ENCODE measurements at regions not wholly inside any gene's neighbourhood (a gene's known extent, or its start where the extent isn't known, plus 50 kb on each side); places are given as distances from the start of the nearest gene placed in this dataset.
"Not testable (repeated sequence)": the region's sequence is repeated elsewhere in the genome, so short reads cannot be mapped to it uniquely, and the experiment has no call there.

DNA sequence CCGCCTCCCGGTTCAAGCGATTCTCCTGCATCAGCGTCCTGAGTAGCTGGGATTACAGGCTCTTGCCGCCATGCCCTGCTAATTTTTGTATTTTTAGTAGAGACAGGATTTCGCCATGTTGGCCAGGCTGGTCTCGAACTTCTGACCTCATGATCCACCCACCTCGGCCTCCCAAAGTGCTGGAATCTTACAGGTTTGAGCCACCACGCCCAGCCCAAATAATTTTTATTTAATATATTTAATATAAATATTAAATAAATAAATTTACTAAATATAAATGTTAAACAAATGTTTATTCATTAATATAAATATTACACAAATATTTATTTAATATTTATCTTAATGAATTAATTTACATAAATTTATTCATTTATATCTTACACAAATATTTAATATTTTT, 120.2 kb downstream of the SHOX start:
- Histone ChIP-seq H3K9ac (ENCODE audit: low read length in 5 of 5) (no peak overlapping the region), H3K36me3 (ENCODE audit: control insufficient read depth in 5 of 5, insufficient read depth in 5 of 5, low read length in 5 of 5) (no peaks in the 10 kb centered on the region), H3K9me3 (ENCODE audit: control insufficient read depth in 5 of 5, low read length in 5 of 5) (peaks cover 0 to 3% (median 0%) of the 10 kb centered on the region in 5 donors), H3K4me1 (ENCODE audit: control insufficient read depth in 5 of 5, insufficient read depth in 5 of 5, low read length in 5 of 5) (peaks cover 0 to 2% (median 0%) of the 10 kb centered on the region in 5 donors), H3K4me3 (ENCODE audit: low read depth in 1 of 5, low read length in 5 of 5) (no peak overlapping the region), H3K27me3 (ENCODE audit: control insufficient read depth in 5 of 5, insufficient read depth in 4 of 5, low read length in 5 of 5) (peaks cover 0 to 3% (median 0%) of the 10 kb centered on the region in 5 donors), H3K27ac (ENCODE audit: low read depth, low read length) (no peak overlapping the region)

DNA sequence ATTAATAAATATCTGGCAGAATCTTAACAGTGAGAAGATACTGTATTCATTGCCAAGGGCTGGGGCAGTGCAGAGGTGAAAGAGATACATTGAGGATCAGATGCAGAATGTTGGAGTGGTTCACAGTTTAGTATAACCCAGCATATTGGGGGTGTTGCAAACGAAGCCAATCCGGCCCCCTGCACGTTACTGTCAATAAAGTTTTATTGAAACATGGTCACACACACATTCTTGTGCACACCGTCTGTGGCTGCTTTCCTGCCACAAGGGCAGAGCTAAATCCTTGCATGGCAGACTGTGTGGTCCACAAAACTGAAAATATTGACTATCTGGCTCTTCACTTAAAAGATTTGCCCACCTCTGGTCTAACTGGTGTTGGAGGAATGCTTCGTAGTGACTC, 119.7 kb downstream of the SHOX start:
- peaks cover 0 to 3% (median 0%) of the 10 kb centered on the region in 5 donors for H3K27me3 ChIP-seq (ENCODE audit: control insufficient read depth in 5 of 5, insufficient read depth in 4 of 5, low read length in 5 of 5)
- H3K9ac ChIP-seq (ENCODE audit: low read length in 5 of 5), result no peak overlapping the region
- peaks cover 0 to 7% (median 0%) of the 10 kb centered on the region in 5 donors for H3K9me3 ChIP-seq (ENCODE audit: control insufficient read depth in 5 of 5, low read length in 5 of 5)
- H3K36me3 ChIP-seq (ENCODE audit: control insufficient read depth in 5 of 5, insufficient read depth in 5 of 5, low read length in 5 of 5), result no peaks in the 10 kb centered on the region
- H3K27ac ChIP-seq (ENCODE audit: low read depth, low read length), result no peak overlapping the region
- no peak overlapping the region for H3K4me3 ChIP-seq (ENCODE audit: low read depth in 1 of 5, low read length in 5 of 5)
- H3K4me1 ChIP-seq (ENCODE audit: control insufficient read depth in 5 of 5, insufficient read depth in 5 of 5, low read length in 5 of 5), result peaks cover 0 to 2% (median 0%) of the 10 kb centered on the region in 5 donors

DNA sequence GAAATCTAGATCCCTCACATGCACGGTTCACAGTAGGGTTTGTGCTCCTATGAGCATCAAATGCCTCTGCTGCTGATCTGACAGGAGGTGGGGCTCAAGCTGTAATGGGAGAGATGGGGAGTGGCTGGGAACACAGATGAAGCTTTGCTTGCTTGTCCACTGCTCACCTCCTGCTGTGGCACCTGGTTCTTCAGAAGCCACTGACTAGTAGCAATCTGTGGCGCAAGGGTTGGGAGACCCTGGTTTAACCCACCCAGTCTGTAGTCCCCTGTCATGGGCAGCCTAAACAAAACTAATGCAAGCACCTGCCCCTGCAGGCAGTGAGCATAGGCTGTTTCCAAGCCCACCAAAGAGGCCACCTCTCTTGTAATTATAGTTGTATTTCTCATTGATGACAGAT, 116.6 kb downstream of the SHOX start:
- no peak overlapping the region for H3K9ac ChIP-seq (ENCODE audit: low read length in 5 of 5)

DNA sequence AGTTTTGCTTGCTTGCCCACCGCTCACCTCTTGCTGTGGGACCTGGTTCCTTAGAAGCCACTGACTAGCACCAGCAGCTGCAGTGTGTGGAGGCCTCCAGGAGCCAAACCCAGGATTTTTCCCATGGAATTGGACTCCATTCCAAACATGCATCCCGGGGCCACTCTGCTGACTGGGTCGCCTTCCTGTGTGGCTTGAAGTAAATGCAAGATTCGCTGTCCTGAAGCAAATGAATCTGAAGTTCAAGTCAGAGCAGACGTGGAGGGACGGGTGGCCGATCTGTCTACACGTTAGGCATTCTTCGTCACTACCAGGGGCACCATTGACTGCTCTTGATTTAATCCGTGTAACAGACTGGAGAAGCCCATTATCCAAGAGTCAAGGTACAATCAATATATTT, 109.0 kb downstream of the SHOX start:
- Histone ChIP-seq H3K27ac (ENCODE audit: low read depth, low read length) (no peak overlapping the region), H3K27me3 (ENCODE audit: control insufficient read depth in 5 of 5, insufficient read depth in 4 of 5, low read length in 5 of 5) (peaks cover 0 to 16% (median 2%) of the 10 kb centered on the region in 5 donors), H3K36me3 (ENCODE audit: control insufficient read depth in 5 of 5, insufficient read depth in 5 of 5, low read length in 5 of 5) (no peaks in the 10 kb centered on the region), H3K4me1 (ENCODE audit: control insufficient read depth in 5 of 5, insufficient read depth in 5 of 5, low read length in 5 of 5) (no peaks in the 10 kb centered on the region), H3K9ac (ENCODE audit: low read length in 5 of 5) (no peak overlapping the region), H3K9me3 (ENCODE audit: control insufficient read depth in 5 of 5, low read length in 5 of 5) (peaks cover 0 to 12% (median 4%) of the 10 kb centered on the region in 5 donors), H3K4me3 (ENCODE audit: low read depth in 1 of 5, low read length in 5 of 5) (no peak overlapping the region)

More for the DNA sequence above, 116.6 kb downstream of the SHOX start:
- H3K36me3 ChIP-seq (ENCODE audit: control insufficient read depth in 5 of 5, insufficient read depth in 5 of 5, low read length in 5 of 5), result no peaks in the 10 kb centered on the region
- H3K4me1 ChIP-seq (ENCODE audit: control insufficient read depth in 5 of 5, insufficient read depth in 5 of 5, low read length in 5 of 5), result no peaks in the 10 kb centered on the region
- no peak overlapping the region for H3K4me3 ChIP-seq (ENCODE audit: low read depth in 1 of 5, low read length in 5 of 5)
- H3K9me3 ChIP-seq (ENCODE audit: control insufficient read depth in 5 of 5, low read length in 5 of 5), result peaks cover 0 to 7% (median 2%) of the 10 kb centered on the region in 5 donors
- no peak overlapping the region for H3K27ac ChIP-seq (ENCODE audit: low read depth, low read length)
- H3K27me3 ChIP-seq (ENCODE audit: control insufficient read depth in 5 of 5, insufficient read depth in 4 of 5, low read length in 5 of 5), result peaks cover 0 to 3% (median 0%) of the 10 kb centered on the region in 5 donors

DNA sequence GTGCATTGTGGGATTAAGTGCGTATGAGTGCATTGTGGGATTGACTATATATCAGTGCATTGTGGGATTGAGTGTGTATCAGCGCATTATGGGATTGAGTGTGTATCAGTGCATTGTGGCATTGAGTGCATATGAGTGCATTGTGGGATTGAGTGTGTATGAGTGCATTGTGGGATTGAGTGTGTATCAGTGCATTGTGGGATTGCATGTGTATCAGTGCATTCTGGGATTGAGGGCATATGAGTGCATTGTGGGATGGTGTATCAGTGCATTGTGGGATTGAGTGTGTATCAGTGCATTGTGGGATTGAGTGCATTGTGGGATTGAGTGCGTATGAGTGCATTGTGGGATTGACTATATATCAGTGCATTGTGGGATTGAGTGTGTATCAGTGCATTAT, 106.4 kb downstream of the SHOX start:
- peaks cover 0 to 12% (median 4%) of the 10 kb centered on the region in 5 donors for H3K9me3 ChIP-seq (ENCODE audit: control insufficient read depth in 5 of 5, low read length in 5 of 5)
- H3K36me3 ChIP-seq (ENCODE audit: control insufficient read depth in 5 of 5, insufficient read depth in 5 of 5, low read length in 5 of 5); H3K9ac ChIP-seq (ENCODE audit: low read length in 5 of 5); H3K27ac ChIP-seq (ENCODE audit: low read depth, low read length); H3K4me3 ChIP-seq (ENCODE audit: low read depth in 1 of 5, low read length in 5 of 5); H3K4me1 ChIP-seq (ENCODE audit: control insufficient read depth in 5 of 5, insufficient read depth in 5 of 5, low read length in 5 of 5): not testable (repeated sequence)
- H3K27me3 ChIP-seq (ENCODE audit: control insufficient read depth in 5 of 5, insufficient read depth in 4 of 5, low read length in 5 of 5), result peaks cover 0 to 16% (median 2%) of the 10 kb centered on the region in 5 donors

DNA sequence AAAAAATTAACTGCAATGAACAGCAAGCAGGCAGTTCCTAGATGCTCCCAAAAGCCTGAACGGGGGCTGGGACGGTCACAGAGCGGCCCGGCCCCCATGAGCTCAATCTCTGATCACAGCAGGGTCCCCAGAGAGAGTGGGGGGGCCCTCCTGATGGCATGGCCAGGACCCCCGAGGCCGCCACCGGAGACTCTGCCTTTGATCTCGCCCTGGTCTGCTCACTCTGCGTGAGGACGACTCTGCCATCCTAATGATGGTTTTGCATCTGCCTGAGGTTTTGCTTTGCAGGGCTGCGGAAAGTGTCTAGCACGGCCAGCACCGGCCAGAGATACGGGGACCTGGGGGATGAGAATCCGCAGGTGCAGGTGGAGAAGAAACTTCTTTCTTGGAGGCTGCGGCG, 103.8 kb downstream of the SHOX start:
- peaks cover 0 to 8% (median 4%) of the 10 kb centered on the region in 5 donors for H3K9me3 ChIP-seq (ENCODE audit: control insufficient read depth in 5 of 5, low read length in 5 of 5)
- peaks cover 0 to 16% (median 2%) of the 10 kb centered on the region in 5 donors for H3K27me3 ChIP-seq (ENCODE audit: control insufficient read depth in 5 of 5, insufficient read depth in 4 of 5, low read length in 5 of 5)
- H3K36me3 ChIP-seq (ENCODE audit: control insufficient read depth in 5 of 5, insufficient read depth in 5 of 5, low read length in 5 of 5), result no peaks in the 10 kb centered on the region
- H3K4me3 ChIP-seq (ENCODE audit: low read depth in 1 of 5, low read length in 5 of 5), result no peak overlapping the region
- H3K4me1 ChIP-seq (ENCODE audit: control insufficient read depth in 5 of 5, insufficient read depth in 5 of 5, low read length in 5 of 5), result no peaks in the 10 kb centered on the region
- H3K9ac ChIP-seq (ENCODE audit: low read length in 5 of 5), result no peak overlapping the region
- no peak overlapping the region for H3K27ac ChIP-seq (ENCODE audit: low read depth, low read length)

DNA sequence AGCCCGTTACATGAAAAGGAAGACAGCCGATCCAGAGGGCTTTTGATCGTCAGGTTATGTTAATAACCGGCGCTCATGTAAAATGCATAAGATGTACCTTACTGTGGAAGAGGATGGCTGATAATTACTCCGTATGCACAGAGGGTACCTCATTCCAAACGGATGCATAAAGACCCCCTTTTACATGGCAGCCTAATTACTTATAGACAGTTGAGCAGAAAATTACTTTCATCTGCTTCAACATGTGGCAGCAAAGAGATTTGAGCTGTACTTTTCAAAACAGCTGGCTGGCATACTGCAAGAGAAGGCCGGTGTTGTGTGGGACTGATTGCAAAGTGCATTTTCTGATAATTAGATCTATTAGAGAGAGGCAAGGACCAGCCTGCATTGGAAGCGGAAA, 103.4 kb downstream of the SHOX start:
- H3K9me3 ChIP-seq (ENCODE audit: control insufficient read depth in 5 of 5, low read length in 5 of 5), result peaks cover 0 to 8% (median 4%) of the 10 kb centered on the region in 5 donors
- H3K27me3 ChIP-seq (ENCODE audit: control insufficient read depth in 5 of 5, insufficient read depth in 4 of 5, low read length in 5 of 5), result peaks cover 0 to 16% (median 2%) of the 10 kb centered on the region in 5 donors
- H3K9ac ChIP-seq (ENCODE audit: low read length in 5 of 5), result no peak overlapping the region
- H3K4me3 ChIP-seq (ENCODE audit: low read depth in 1 of 5, low read length in 5 of 5), result no peak overlapping the region
- no peak overlapping the region for H3K27ac ChIP-seq (ENCODE audit: low read depth, low read length)
- H3K4me1 ChIP-seq (ENCODE audit: control insufficient read depth in 5 of 5, insufficient read depth in 5 of 5, low read length in 5 of 5), result no peaks in the 10 kb centered on the region
- H3K36me3 ChIP-seq (ENCODE audit: control insufficient read depth in 5 of 5, insufficient read depth in 5 of 5, low read length in 5 of 5), result no peaks in the 10 kb centered on the region

DNA sequence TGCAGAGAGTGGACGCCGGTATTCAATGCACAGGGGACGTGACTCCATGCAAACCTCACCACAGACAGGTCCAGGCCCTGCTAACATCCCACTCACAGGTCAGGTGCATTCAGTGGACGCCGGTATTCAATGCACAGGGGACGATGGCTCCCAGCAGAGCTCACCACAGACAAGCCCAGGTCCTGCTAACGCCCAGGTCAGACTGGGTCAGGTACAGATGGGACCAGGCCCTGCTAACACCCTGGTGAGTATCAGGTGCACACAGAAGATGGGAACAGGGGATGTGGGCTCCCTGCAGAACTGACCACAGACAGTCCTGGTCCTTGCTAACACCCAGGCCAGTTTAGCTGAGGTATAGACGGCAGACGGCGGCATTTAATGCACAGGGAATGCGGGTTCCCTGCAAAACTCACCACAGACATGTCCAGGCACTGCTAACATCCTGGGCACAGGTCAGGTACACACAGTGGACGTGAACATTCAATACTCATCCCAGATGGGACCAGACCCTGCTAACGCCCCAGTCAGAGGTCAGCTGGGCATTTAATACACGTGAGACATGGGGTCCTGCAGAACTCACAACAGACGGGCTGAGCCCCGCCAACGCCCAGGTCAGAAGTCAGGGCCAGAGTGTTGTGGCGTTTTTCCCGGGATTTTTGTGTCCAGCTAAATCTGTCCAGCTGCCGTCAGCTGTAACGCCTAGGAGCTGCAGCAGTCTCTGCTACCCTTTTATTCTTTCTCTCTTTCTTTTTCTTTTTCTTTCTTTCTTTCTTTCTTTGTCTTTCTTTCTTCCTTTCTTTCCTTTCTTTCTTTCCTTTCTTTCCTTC, 99.2 kb downstream of the SHOX start:
- H3K4me1 ChIP-seq (ENCODE audit: control insufficient read depth in 5 of 5, insufficient read depth in 5 of 5, low read length in 5 of 5), result no peaks in the 10 kb centered on the region
- no peaks in the 10 kb centered on the region for H3K9me3 ChIP-seq (ENCODE audit: control insufficient read depth in 5 of 5, low read length in 5 of 5)
- no peak overlapping the region for H3K9ac ChIP-seq (ENCODE audit: low read length in 5 of 5)
- no peak overlapping the region for H3K4me3 ChIP-seq (ENCODE audit: low read depth in 1 of 5, low read length in 5 of 5)
- H3K27ac ChIP-seq (ENCODE audit: low read depth, low read length), result no peak overlapping the region
- H3K36me3 ChIP-seq (ENCODE audit: control insufficient read depth in 5 of 5, insufficient read depth in 5 of 5, low read length in 5 of 5), result no peaks in the 10 kb centered on the region
- no peaks in the 10 kb centered on the region for H3K27me3 ChIP-seq (ENCODE audit: control insufficient read depth in 5 of 5, insufficient read depth in 4 of 5, low read length in 5 of 5)

DNA sequence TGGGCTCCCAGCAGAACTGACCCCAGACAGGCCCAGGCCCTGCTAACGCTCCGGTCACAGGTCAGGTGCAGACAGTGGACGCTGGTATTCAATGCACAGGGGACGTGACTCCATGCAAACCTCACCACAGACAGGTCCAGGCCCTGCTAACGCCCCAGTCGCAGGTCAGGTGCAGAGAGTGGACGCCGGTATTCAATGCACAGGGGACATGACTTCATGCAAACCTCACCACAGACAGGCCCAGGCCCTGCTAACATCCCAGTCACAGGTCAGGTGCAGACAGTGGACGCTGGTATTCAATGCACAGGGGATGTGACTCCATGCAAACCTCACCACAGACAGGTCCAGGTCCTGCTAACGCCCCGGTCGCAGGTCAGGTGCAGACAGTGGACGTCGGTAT, 98.5 kb downstream of the SHOX start:
- H3K27ac ChIP-seq (ENCODE audit: low read depth, low read length); H3K4me1 ChIP-seq (ENCODE audit: control insufficient read depth in 5 of 5, insufficient read depth in 5 of 5, low read length in 5 of 5); H3K27me3 ChIP-seq (ENCODE audit: control insufficient read depth in 5 of 5, insufficient read depth in 4 of 5, low read length in 5 of 5); H3K9me3 ChIP-seq (ENCODE audit: control insufficient read depth in 5 of 5, low read length in 5 of 5); H3K36me3 ChIP-seq (ENCODE audit: control insufficient read depth in 5 of 5, insufficient read depth in 5 of 5, low read length in 5 of 5); H3K4me3 ChIP-seq (ENCODE audit: low read depth in 1 of 5, low read length in 5 of 5); H3K9ac ChIP-seq (ENCODE audit: low read length in 5 of 5): not testable (repeated sequence)

DNA sequence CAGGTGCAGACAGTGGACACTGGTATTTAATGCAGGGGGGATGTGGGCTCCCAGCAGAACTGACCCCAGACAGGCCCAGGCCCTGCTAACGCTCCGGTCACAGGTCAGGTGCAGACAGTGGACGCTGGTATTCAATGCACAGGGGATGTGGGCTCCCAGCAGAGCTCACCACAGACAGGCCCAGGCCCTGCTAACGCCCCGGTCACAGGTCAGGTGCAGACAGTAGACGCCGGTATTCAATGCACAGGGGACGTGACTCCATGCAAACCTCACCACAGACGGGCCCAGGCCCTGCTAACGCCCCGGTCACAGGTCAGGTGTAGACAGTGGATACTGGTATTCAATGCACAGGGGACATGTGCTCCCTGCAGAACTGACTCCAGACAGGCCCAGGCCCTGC, 98.0 kb downstream of the SHOX start:
- H3K36me3 ChIP-seq (ENCODE audit: control insufficient read depth in 5 of 5, insufficient read depth in 5 of 5, low read length in 5 of 5); H3K27me3 ChIP-seq (ENCODE audit: control insufficient read depth in 5 of 5, insufficient read depth in 4 of 5, low read length in 5 of 5); H3K4me3 ChIP-seq (ENCODE audit: low read depth in 1 of 5, low read length in 5 of 5); H3K4me1 ChIP-seq (ENCODE audit: control insufficient read depth in 5 of 5, insufficient read depth in 5 of 5, low read length in 5 of 5); H3K9ac ChIP-seq (ENCODE audit: low read length in 5 of 5); H3K9me3 ChIP-seq (ENCODE audit: control insufficient read depth in 5 of 5, low read length in 5 of 5); H3K27ac ChIP-seq (ENCODE audit: low read depth, low read length): not testable (repeated sequence)

Data from subcutaneous abdominal adipose tissue (tissue), 5 donors.